ENCODE measurements at regions not wholly inside any gene's neighbourhood (a gene's known extent, or its start where the extent isn't known, plus 50 kb on each side); places are given as distances from the start of the nearest gene placed in this dataset.
"Not testable (repeated sequence)": the region's sequence is repeated elsewhere in the genome, so short reads cannot be mapped to it uniquely, and the experiment has no call there.

GRCh38 chr18:59848002-59848401 lies 51.8 kb upstream of the PMAIP1 start:
- peak overlapping the region in 1 of 2 donors; percentile 24 for H3K27ac Mint-ChIP-seq
- no peaks in the 10 kb centered on the region for H3K9me3 Mint-ChIP-seq
- H3K36me3 Mint-ChIP-seq, result no peaks in the 10 kb centered on the region
- no peak for DNase-seq (ENCODE audit: low spot score in 2 of 2)
- no peak for ATAC-seq

GRCh38 chr18:59847491-59847846 lies 52.3 kb upstream of the PMAIP1 start:
- DNase-seq (ENCODE audit: low spot score in 2 of 2), result not testable (repeated sequence)

GRCh38 chr18:59846814-59847490 lies 52.8 kb upstream of the PMAIP1 start:
- H3K9me3 Mint-ChIP-seq, result no peaks in the 10 kb centered on the region
- peak; percentile 97 to 99 for ATAC-seq

More at GRCh38 chr18:59847491-59847846, 52.3 kb upstream of the PMAIP1 start:
- ATAC-seq, result peak; percentile 28 to 29
- H3K9me3 Mint-ChIP-seq, H3K36me3 Mint-ChIP-seq: not testable (repeated sequence)
- peak overlapping the region in 1 of 2 donors; percentile 84 for H3K27ac Mint-ChIP-seq

GRCh38 chr18:59842947-59843346 lies 56.8 kb upstream of the PMAIP1 start:
- ATAC-seq, result no peak
- H3K27ac Mint-ChIP-seq, result no peak overlapping the region
- no peak for DNase-seq (ENCODE audit: low spot score in 2 of 2)
- H3K9me3 Mint-ChIP-seq, result no peaks in the 10 kb centered on the region
- no peaks in the 10 kb centered on the region for H3K36me3 Mint-ChIP-seq

More at GRCh38 chr18:59846814-59847490, 52.8 kb upstream of the PMAIP1 start:
- H3K36me3 Mint-ChIP-seq, result no peaks in the 10 kb centered on the region
- H3K27ac Mint-ChIP-seq, result peak overlapping the region in 1 of 2 donors; percentile 84
- peak in 1 of 2 donors; percentile 24 for DNase-seq (ENCODE audit: low spot score in 2 of 2)

GRCh38 chr18:59839931-59840685 lies 59.7 kb upstream of the PMAIP1 start:
- no peak for DNase-seq (ENCODE audit: low spot score in 2 of 2)
- Mint-ChIP-seq H3K9me3 (no peaks in the 10 kb centered on the region), H3K36me3 (no peaks in the 10 kb centered on the region), H3K27ac (no peak overlapping the region)
- ATAC-seq, result no peak

GRCh38 chr18:59839246-59839645 lies 60.5 kb upstream of the PMAIP1 start:
- DNase-seq (ENCODE audit: low spot score in 2 of 2), result no peak
- Mint-ChIP-seq H3K36me3 (no peaks in the 10 kb centered on the region), H3K9me3 (no peaks in the 10 kb centered on the region), H3K27ac (no peak overlapping the region)
- no peak for ATAC-seq

DNA sequence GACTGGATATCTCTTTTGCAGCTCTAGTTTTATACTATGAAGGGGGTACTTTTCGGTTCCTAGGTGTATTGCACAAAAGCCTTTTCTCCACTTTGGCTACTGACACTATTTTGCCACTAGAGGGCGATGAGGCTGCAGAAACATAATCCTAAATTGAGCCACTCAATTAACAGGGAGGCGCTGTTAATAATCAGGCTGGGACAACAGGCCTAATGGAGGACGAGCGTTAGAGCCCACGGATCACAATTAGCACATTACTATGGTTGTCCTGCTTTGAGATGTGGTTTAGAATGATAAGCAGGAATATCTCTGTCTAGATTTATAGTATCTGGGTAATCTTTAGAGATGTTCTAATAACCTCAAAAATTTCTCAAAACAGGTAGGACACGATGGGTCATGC lies 62.2 kb upstream of the PMAIP1 start:
- Mint-ChIP-seq H3K27ac (no peak overlapping the region), H3K9me3 (no peaks in the 10 kb centered on the region), H3K36me3 (no peaks in the 10 kb centered on the region)
- DNase-seq (ENCODE audit: low spot score in 2 of 2) (peak in 1 of 2 donors; percentile 40), ATAC-seq (peak in 1 of 2 donors; percentile 47)

DNA sequence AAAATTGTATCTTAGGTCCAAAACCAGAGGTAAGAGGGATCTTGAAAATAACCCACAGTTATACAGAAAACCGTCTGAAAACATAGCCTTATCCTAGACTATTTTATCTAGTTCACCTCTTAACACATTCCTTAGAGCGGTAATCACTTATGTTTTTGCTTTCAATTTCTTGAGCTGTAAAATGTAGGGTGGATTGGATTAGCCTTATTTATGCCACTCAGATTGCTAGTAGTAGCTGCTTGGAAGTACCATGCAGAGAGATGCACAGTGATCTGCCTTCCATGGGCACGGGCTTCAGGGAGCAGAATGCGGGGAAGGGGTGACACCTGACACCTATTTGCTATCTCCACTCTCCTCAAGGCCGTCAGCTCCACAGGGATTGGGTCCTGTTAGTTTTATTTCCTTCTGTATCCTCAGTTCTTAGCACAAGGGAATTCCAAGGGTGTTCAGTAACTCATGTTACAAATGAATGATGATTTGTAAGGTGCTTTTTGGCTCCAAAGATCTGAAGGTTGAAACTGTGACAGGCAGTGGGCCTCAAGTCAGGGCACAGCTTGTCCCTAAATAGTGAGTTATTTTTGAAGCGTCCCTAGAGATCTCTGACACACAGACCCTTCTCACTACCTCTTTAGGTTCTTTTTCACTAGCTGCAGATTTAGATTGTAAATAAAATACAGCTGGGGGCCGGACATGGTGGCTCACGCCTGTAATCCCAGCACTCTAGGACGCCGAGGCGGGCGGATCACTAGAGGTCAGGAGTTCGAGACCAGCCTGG lies 64.0 kb upstream of the PMAIP1 start:
- Mint-ChIP-seq H3K36me3 (no peaks in the 10 kb centered on the region), H3K9me3 (no peaks in the 10 kb centered on the region), H3K27ac (no peak overlapping the region)
- DNase-seq (ENCODE audit: low spot score in 2 of 2) (no peak), ATAC-seq (no peak)

- H3K36me3 Mint-ChIP-seq, result no peaks in the 10 kb centered on the region
These were observed 65.5 kb upstream of the PMAIP1 start for GRCh38 chr18:59834267-59834666.

DNA sequence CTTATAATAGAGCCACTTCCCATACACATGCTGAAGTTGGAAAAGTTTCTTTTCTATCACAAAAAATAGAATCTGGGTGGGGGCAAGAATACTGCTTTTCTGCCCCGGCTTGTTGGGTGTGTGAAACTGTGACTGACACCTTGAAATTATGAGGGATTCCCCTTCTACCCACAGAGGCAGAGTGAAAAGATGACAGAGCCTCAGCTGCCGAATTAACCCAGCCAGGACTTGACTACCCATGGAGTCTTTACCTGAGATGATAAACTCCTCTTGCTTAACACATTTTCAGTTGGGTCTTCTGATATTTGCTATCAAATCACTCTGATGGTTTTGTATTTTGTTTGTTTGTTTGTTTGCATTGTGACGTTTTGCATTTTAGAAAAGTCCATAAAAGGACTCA lies 66.0 kb upstream of the PMAIP1 start:
- DNase-seq (ENCODE audit: low spot score in 2 of 2), result no peak
- H3K27ac Mint-ChIP-seq, result no peak overlapping the region
- H3K9me3 Mint-ChIP-seq, result no peaks in the 10 kb centered on the region
- H3K36me3 Mint-ChIP-seq, result no peaks in the 10 kb centered on the region
- peak; percentile 76 to 85 for ATAC-seq

More at GRCh38 chr18:59834267-59834666, 65.5 kb upstream of the PMAIP1 start:
- Mint-ChIP-seq H3K9me3 (no peaks in the 10 kb centered on the region), H3K27ac (no peak overlapping the region)
- DNase-seq (ENCODE audit: low spot score in 2 of 2) (no peak), ATAC-seq (peak; percentile 28 to 93)

GRCh38 chr18:59823596-59824195 lies 76.1 kb upstream of the PMAIP1 start:
- ATAC-seq (peak in 1 of 2 donors; percentile 70), DNase-seq (ENCODE audit: low spot score in 2 of 2) (peak in 1 of 2 donors; percentile 68)
- Mint-ChIP-seq H3K9me3 (no peaks in the 10 kb centered on the region), H3K36me3 (no peaks in the 10 kb centered on the region), H3K27ac (no peak overlapping the region)

GRCh38 chr18:59822612-59823550 lies 76.9 kb upstream of the PMAIP1 start:
- ATAC-seq (no peak), DNase-seq (ENCODE audit: low spot score in 2 of 2) (no peak)
- Mint-ChIP-seq H3K36me3 (no peaks in the 10 kb centered on the region), H3K9me3 (no peaks in the 10 kb centered on the region), H3K27ac (no peak overlapping the region)

- DNase-seq (ENCODE audit: low spot score in 2 of 2), result no peak
- Mint-ChIP-seq H3K27ac (no peak overlapping the region), H3K9me3 (peaks cover 0 to 4% of the 10 kb centered on the region in 2 donors), H3K36me3 (peaks cover 0 to 5% of the 10 kb centered on the region in 2 donors)
- no peak for ATAC-seq
These were observed 77.8 kb upstream of the PMAIP1 start for GRCh38 chr18:59821983-59822382.

DNA sequence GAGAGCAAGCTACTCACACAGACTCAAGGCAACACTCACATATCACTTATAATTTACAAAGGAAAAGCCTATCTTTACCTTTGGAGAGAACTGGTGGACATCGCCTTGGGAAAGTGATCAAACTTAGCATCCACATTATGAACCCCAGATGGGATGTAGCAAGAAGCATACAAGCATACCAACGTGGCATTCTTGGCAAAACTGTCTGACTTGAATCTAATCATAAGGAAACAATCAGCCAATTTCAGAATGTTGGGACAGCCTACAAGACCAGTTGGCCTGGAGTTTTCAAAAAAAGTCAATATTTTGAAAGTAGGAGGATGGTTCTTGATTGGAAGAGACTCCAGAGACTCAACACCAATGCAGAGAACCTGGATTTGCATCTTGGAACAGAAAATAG lies 79.1 kb upstream of the PMAIP1 start:
- H3K9me3 Mint-ChIP-seq, result peaks cover 0 to 4% of the 10 kb centered on the region in 2 donors
- H3K36me3 Mint-ChIP-seq, result peaks cover 0 to 5% of the 10 kb centered on the region in 2 donors
- ATAC-seq (no peak), DNase-seq (ENCODE audit: low spot score in 2 of 2) (no peak)
- H3K27ac Mint-ChIP-seq, result no peak overlapping the region

GRCh38 chr18:59818769-59819168 lies 81.0 kb upstream of the PMAIP1 start:
- ATAC-seq, result no peak
- Mint-ChIP-seq H3K27ac (peak overlapping the region in 1 of 2 donors; percentile 66), H3K36me3 (peaks cover 0 to 5% of the 10 kb centered on the region in 2 donors), H3K9me3 (peaks cover 0 to 4% of the 10 kb centered on the region in 2 donors)
- no peak for DNase-seq (ENCODE audit: low spot score in 2 of 2)

DNA sequence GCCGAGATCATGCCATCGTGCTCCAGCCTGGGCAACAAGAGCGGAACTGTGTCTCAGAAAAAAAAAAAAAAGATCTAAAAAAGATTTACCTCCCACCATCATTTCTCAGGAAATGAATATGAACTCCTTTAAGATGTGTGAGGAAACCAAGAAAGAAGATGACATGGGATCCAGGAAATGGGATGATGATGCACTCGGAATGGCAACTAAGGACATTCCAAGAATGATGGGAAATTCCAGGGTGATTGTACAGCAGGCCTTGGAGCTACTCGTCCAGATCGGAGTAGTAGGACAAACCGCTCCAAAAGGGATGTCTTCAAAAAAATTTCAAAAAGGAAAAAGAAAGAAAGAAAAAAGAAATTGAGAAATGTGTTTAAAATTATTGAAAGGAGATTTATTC lies 84.9 kb upstream of the PMAIP1 start:
- Mint-ChIP-seq H3K27ac (no peak overlapping the region), H3K36me3 (peaks cover 0 to 5% of the 10 kb centered on the region in 2 donors), H3K9me3 (peaks cover 0 to 4% of the 10 kb centered on the region in 2 donors)
- DNase-seq (ENCODE audit: low spot score in 2 of 2) (no peak), ATAC-seq (no peak)
